ENCODE measurements at regions not wholly inside any gene's neighbourhood (a gene's known extent, or its start where the extent isn't known, plus 50 kb on each side); places are given as distances from the start of the nearest gene placed in this dataset.

GRCh38 chr1:47658161-47658920, 220.5 kb downstream of the FOXD2 start:
- intact Hi-C loops (cut with micrococcal nuclease), result no loop called here
- 76% methylated on average over 9 of the region's 9 CpGs for WGBS (ENCODE audit: insufficient coverage)
- Mint-ChIP-seq H3K27ac (no peak overlapping the region), H3K36me3 (no peaks in the 10 kb centered on the region), H3K4me1 (no peaks in the 10 kb centered on the region), H3K27me3 (ENCODE audit: low read depth in 2 of 2) (peaks cover 21 to 28% of the 10 kb centered on the region in 2 donors), H3K4me3 (no peak overlapping the region), H3K9me3 (no peaks in the 10 kb centered on the region)
- Histone ChIP-seq H3K36me3 (ENCODE audit: control insufficient read depth, insufficient read depth, low read length) (no peaks in the 10 kb centered on the region), H3K27ac (ENCODE audit: low read length) (no peak overlapping the region), H3K27me3 (ENCODE audit: control insufficient read depth, insufficient read depth, low read length) (no peaks in the 10 kb centered on the region), H3K4me1 (ENCODE audit: control insufficient read depth, insufficient read depth, low read length) (no peaks in the 10 kb centered on the region), H3K4me3 (ENCODE audit: low read length) (no peak overlapping the region), H3K9me3 (ENCODE audit: control insufficient read depth, insufficient read depth, low read length) (no peaks in the 10 kb centered on the region)
- no peak for TF ChIP-seq CTCF (IDR thresholded peaks at IDR 0.05)
- DNase-seq (no peak), ATAC-seq (no peak)

- TF ChIP-seq CTCF (IDR thresholded peaks at IDR 0.05), result no peak
- Mint-ChIP-seq H3K4me3 (no peak overlapping the region), H3K27ac (no peak overlapping the region), H3K4me1 (no peaks in the 10 kb centered on the region), H3K27me3 (ENCODE audit: low read depth in 2 of 2) (peaks cover 21 to 28% of the 10 kb centered on the region in 2 donors), H3K36me3 (no peaks in the 10 kb centered on the region), H3K9me3 (no peaks in the 10 kb centered on the region)
- intact Hi-C loops (cut with micrococcal nuclease), result no loop called here
- no peaks in the 10 kb centered on the region for H3K36me3 ChIP-seq (ENCODE audit: control insufficient read depth, insufficient read depth, low read length)
- DNase-seq, result no peak
- no peaks in the 10 kb centered on the region for H3K9me3 ChIP-seq (ENCODE audit: control insufficient read depth, insufficient read depth, low read length)
- H3K4me3 ChIP-seq (ENCODE audit: low read length), result no peak overlapping the region
- WGBS (ENCODE audit: insufficient coverage), result 87% methylated on average over 6 of the region's 6 CpGs
- H3K27ac ChIP-seq (ENCODE audit: low read length), result no peak overlapping the region
- no peaks in the 10 kb centered on the region for H3K27me3 ChIP-seq (ENCODE audit: control insufficient read depth, insufficient read depth, low read length)
- no peaks in the 10 kb centered on the region for H3K4me1 ChIP-seq (ENCODE audit: control insufficient read depth, insufficient read depth, low read length)
- ATAC-seq, result no peak
Observed at GRCh38 chr1:47659146-47659545, 221.3 kb downstream of the FOXD2 start.

- Mint-ChIP-seq H3K9me3 (no peaks in the 10 kb centered on the region), H3K27ac (no peak overlapping the region), H3K4me3 (no peak overlapping the region), H3K36me3 (no peaks in the 10 kb centered on the region), H3K4me1 (no peaks in the 10 kb centered on the region), H3K27me3 (ENCODE audit: low read depth in 2 of 2) (peaks cover 16 to 28% of the 10 kb centered on the region in 2 donors)
- TF ChIP-seq CTCF (IDR thresholded peaks at IDR 0.05), result no peak
- no peaks in the 10 kb centered on the region for H3K4me1 ChIP-seq (ENCODE audit: control insufficient read depth, insufficient read depth, low read length)
- no peaks in the 10 kb centered on the region for H3K9me3 ChIP-seq (ENCODE audit: control insufficient read depth, insufficient read depth, low read length)
- H3K36me3 ChIP-seq (ENCODE audit: control insufficient read depth, insufficient read depth, low read length), result no peaks in the 10 kb centered on the region
- no peaks in the 10 kb centered on the region for H3K27me3 ChIP-seq (ENCODE audit: control insufficient read depth, insufficient read depth, low read length)
- ATAC-seq, result no peak
- intact Hi-C loops (cut with micrococcal nuclease), result no loop called here
- no peak overlapping the region for H3K27ac ChIP-seq (ENCODE audit: low read length)
- no peak for DNase-seq
- no peak overlapping the region for H3K4me3 ChIP-seq (ENCODE audit: low read length)
- WGBS (ENCODE audit: insufficient coverage), result 53% methylated on average over 1 of the region's 1 CpG
Observed at GRCh38 chr1:47660622-47661021, 222.8 kb downstream of the FOXD2 start.

- Histone ChIP-seq H3K27ac (ENCODE audit: low read length) (no peak overlapping the region), H3K36me3 (ENCODE audit: control insufficient read depth, insufficient read depth, low read length) (no peaks in the 10 kb centered on the region), H3K9me3 (ENCODE audit: control insufficient read depth, insufficient read depth, low read length) (no peaks in the 10 kb centered on the region), H3K4me3 (ENCODE audit: low read length) (no peak overlapping the region), H3K4me1 (ENCODE audit: control insufficient read depth, insufficient read depth, low read length) (no peaks in the 10 kb centered on the region), H3K27me3 (ENCODE audit: control insufficient read depth, insufficient read depth, low read length) (no peaks in the 10 kb centered on the region)
- 87% methylated on average over 6 of the region's 6 CpGs for WGBS (ENCODE audit: insufficient coverage)
- Mint-ChIP-seq H3K4me3 (no peak overlapping the region), H3K27ac (no peak overlapping the region), H3K4me1 (no peaks in the 10 kb centered on the region), H3K27me3 (ENCODE audit: low read depth in 2 of 2) (peaks cover 12 to 29% of the 10 kb centered on the region in 2 donors), H3K9me3 (no peaks in the 10 kb centered on the region), H3K36me3 (no peaks in the 10 kb centered on the region)
- intact Hi-C loops (cut with micrococcal nuclease), result no loop called here
- DNase-seq, result no peak
- no peak for ATAC-seq
- TF ChIP-seq CTCF (IDR thresholded peaks at IDR 0.05), result no peak
Observed at GRCh38 chr1:47661040-47661439, 223.2 kb downstream of the FOXD2 start.
